Prostate gland (tissue), 2 donors: ENCODE measurements at regions not wholly inside any gene's neighbourhood (a gene's known extent, or its start where the extent isn't known, plus 50 kb on each side); places are given as distances from the start of the nearest gene placed in this dataset.

ENCODE experiments used
- CTCF ChIP-seq, 4 experiments: fragments of 200-600 bp in 2 of 4; fragments of 450-650 bp in 2 of 4; sonication (generic) in 2 of 4; IDR thresholded peaks; 1 replicate in 3 of 4; 2 replicates in 1 of 4; pipeline ENCODE4 v1.5.1; 2016 to 2019; ENCODE audit warnings: antibody characterized with exemption in 4 of 4, mild to moderate bottlenecking in 2 of 4, moderate library complexity in 2 of 4
- POLR2A ChIP-seq: fragments of 450-650 bp; IDR thresholded peaks from one replicate; pipeline ENCODE4 v1.6.1; 2016; ENCODE audit warnings: antibody characterized with exemption, mild to moderate bottlenecking
- POLR2AphosphoS5 ChIP-seq: sonication (generic); formaldehyde crosslinking; IDR thresholded peaks from one replicate; pipeline ENCODE4 v1.6.1; 2017; ENCODE audit warnings: antibody characterized with exemption

- TF ChIP-seq CTCF (IDR thresholded peaks at IDR 0.05) (no peak), POLR2A (no peak), POLR2AphosphoS5 (no peak)
Observed at GRCh38 chr6:122214605-122215318, 184.7 kb upstream of the HSF2 start.
